ENCODE measurements at regions not wholly inside any gene's neighbourhood (a gene's known extent, or its start where the extent isn't known, plus 50 kb on each side); places are given as distances from the start of the nearest gene placed in this dataset.

DNA sequence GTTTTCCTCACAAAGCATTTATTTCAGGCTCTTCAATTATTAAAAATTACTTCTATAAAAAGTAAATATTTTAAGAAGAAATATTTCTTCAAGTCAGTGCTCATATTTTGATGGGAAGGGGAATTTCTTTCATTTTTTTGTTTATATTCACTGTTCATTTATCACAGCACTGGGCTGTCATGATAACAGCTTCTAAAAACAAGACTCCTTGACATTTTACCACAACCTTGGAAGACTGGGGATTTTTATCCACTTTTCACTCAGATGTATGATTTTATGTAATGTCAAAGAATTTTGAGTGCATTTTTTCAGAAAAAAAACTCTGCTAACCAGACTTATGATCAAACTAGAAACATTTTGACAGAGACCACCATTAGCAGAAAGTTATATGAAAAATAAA is 149.7 kb downstream of the PHLDA1 start (continued):
- TF ChIP-seq, protein P1, sequence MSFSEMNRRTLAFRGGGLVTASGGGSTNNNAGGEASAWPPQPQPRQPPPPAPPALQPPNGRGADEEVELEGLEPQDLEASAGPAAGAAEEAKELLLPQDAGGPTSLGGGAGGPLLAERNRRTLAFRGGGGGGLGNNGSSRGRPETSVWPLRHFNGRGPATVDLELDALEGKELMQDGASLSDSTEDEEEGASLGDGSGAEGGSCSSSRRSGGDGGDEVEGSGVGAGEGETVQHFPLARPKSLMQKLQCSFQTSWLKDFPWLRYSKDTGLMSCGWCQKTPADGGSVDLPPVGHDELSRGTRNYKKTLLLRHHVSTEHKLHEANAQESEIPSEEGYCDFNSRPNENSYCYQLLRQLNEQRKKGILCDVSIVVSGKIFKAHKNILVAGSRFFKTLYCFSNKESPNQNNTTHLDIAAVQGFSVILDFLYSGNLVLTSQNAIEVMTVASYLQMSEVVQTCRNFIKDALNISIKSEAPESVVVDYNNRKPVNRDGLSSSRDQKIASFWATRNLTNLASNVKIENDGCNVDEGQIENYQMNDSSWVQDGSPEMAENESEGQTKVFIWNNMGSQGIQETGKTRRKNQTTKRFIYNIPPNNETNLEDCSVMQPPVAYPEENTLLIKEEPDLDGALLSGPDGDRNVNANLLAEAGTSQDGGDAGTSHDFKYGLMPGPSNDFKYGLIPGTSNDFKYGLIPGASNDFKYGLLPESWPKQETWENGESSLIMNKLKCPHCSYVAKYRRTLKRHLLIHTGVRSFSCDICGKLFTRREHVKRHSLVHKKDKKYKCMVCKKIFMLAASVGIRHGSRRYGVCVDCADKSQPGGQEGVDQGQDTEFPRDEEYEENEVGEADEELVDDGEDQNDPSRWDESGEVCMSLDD (CRISPR knock-in tag; IDR thresholded peaks at IDR 0.05; ENCODE audit: borderline replicate concordance), result no peak
- TF ChIP-seq, protein P2, sequence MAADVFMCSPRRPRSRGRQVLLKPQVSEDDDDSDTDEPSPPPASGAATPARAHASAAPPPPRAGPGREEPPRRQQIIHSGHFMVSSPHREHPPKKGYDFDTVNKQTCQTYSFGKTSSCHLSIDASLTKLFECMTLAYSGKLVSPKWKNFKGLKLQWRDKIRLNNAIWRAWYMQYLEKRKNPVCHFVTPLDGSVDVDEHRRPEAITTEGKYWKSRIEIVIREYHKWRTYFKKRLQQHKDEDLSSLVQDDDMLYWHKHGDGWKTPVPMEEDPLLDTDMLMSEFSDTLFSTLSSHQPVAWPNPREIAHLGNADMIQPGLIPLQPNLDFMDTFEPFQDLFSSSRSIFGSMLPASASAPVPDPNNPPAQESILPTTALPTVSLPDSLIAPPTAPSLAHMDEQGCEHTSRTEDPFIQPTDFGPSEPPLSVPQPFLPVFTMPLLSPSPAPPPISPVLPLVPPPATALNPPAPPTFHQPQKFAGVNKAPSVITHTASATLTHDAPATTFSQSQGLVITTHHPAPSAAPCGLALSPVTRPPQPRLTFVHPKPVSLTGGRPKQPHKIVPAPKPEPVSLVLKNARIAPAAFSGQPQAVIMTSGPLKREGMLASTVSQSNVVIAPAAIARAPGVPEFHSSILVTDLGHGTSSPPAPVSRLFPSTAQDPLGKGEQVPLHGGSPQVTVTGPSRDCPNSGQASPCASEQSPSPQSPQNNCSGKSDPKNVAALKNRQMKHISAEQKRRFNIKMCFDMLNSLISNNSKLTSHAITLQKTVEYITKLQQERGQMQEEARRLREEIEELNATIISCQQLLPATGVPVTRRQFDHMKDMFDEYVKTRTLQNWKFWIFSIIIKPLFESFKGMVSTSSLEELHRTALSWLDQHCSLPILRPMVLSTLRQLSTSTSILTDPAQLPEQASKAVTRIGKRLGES (CRISPR knock-in tag; IDR thresholded peaks at IDR 0.05; ENCODE audit: borderline replicate concordance), result no peak
- TF ChIP-seq RFX1 (IDR thresholded peaks at IDR 0.05) (no peak), RBM39 (IDR thresholded peaks at IDR 0.05; ENCODE audit: low read depth, low read length, poor library complexity, severe bottlenecking) (no peak), SAP130 (CRISPR knock-in tag; IDR thresholded peaks at IDR 0.05; ENCODE audit: low read depth) (no peak), ARNT (IDR thresholded peaks at IDR 0.05) (no peak)
- TF ChIP-seq, protein P3, sequence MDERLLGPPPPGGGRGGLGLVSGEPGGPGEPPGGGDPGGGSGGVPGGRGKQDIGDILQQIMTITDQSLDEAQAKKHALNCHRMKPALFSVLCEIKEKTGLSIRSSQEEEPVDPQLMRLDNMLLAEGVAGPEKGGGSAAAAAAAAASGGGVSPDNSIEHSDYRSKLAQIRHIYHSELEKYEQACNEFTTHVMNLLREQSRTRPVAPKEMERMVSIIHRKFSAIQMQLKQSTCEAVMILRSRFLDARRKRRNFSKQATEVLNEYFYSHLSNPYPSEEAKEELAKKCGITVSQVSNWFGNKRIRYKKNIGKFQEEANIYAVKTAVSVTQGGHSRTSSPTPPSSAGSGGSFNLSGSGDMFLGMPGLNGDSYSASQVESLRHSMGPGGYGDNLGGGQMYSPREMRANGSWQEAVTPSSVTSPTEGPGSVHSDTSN (CRISPR knock-in tag; IDR thresholded peaks at IDR 0.05), result no peak
- TF ChIP-seq, protein P4, sequence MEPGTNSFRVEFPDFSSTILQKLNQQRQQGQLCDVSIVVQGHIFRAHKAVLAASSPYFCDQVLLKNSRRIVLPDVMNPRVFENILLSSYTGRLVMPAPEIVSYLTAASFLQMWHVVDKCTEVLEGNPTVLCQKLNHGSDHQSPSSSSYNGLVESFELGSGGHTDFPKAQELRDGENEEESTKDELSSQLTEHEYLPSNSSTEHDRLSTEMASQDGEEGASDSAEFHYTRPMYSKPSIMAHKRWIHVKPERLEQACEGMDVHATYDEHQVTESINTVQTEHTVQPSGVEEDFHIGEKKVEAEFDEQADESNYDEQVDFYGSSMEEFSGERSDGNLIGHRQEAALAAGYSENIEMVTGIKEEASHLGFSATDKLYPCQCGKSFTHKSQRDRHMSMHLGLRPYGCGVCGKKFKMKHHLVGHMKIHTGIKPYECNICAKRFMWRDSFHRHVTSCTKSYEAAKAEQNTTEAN (CRISPR knock-in tag; conservative IDR thresholded peaks at IDR 0.05), result no peak
